ENCODE measurements at regions not wholly inside any gene's neighbourhood (a gene's known extent, or its start where the extent isn't known, plus 50 kb on each side); places are given as distances from the start of the nearest gene placed in this dataset.
"Not testable (repeated sequence)": the region's sequence is repeated elsewhere in the genome, so short reads cannot be mapped to it uniquely, and the experiment has no call there.

- DNase-seq: no peak
Observed at GRCh38 chr12:11978726-11979384, 91.9 kb upstream of the BCL2L14 start.

- DNase-seq: no peak
Observed at GRCh38 chr12:11980115-11980514, 90.6 kb upstream of the BCL2L14 start.

GRCh38 chr12:11981121-11981733 lies 89.5 kb upstream of the BCL2L14 start:
- DNase-seq: peak in 1 of 3 donors; percentile 24

GRCh38 chr12:11984417-11984816 lies 86.3 kb upstream of the BCL2L14 start:
- DNase-seq: no peak

GRCh38 chr12:11986165-11986564 lies 84.6 kb upstream of the BCL2L14 start:
- DNase-seq: no peak

- DNase-seq: peak in 1 of 3 donors; percentile 39
Observed at GRCh38 chr12:11987901-11988300, 82.8 kb upstream of the BCL2L14 start.

- peak in 1 of 3 donors; percentile 16 for DNase-seq
Observed at GRCh38 chr12:11991604-11992003, 79.1 kb upstream of the BCL2L14 start.

DNA sequence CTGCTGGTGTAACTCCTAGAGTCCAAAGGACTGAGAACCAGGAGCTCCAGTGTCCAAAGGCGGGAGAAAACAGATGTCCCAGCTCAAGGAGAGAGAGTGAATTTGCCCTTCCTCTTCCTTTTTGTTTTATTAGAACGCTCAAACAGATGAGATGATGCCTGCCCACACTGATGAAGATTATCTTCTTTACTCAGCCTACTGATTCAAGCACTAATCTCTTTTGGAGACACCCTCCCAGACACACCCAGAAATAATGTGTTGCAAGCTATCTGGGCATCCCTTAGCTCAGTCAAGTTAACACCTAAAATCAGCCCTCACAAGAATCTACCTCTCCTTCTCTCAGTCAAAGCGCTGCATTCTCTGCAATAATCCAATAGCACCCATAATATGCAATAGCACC lies 78.2 kb upstream of the BCL2L14 start:
- no peak for DNase-seq

GRCh38 chr12:11998307-11998943 lies 72.3 kb upstream of the BCL2L14 start:
- DNase-seq: not testable (repeated sequence)

GRCh38 chr12:11998944-11999315 lies 71.8 kb upstream of the BCL2L14 start:
- no peak for DNase-seq

GRCh38 chr12:12003609-12004008 lies 67.1 kb upstream of the BCL2L14 start:
- no peak for DNase-seq

GRCh38 chr12:12004524-12004923 lies 66.2 kb upstream of the BCL2L14 start:
- DNase-seq: no peak

DNA sequence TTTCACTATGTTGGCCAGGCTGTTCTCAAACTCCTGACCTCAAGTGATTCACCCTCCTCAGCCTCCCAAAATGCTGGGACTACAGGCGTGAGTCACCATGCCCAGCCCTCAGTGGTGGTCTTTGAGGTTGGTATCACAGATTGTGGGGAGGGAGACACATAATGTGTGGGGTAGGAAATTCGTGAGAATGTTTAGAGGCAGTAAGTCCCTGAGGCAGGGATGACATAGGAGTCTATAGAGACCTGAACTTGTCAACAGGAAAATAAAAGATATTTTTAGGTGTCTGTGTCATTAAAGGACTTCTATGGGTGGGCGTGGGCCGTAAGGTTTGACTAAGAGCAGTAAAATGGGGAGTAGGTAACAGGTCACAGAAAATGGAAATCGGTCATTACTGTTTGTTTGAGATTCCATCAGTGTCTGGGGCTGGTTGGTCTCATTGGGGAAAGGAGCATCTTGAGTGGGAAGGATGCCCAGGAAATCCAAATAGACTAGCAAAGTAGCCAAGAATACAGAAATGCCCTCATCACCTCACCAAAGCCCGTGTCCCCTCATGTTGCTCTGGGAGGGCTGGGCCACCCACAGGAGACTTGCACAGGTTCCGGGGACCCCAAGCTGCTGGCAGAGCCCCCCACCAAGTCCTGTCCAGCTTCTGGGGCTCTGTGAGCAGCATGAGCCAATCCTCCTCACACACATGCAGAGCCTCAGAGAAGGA lies 63.6 kb upstream of the BCL2L14 start:
- no peak for DNase-seq

GRCh38 chr12:12007713-12008231 lies 63.0 kb upstream of the BCL2L14 start:
- no peak for DNase-seq

DNA sequence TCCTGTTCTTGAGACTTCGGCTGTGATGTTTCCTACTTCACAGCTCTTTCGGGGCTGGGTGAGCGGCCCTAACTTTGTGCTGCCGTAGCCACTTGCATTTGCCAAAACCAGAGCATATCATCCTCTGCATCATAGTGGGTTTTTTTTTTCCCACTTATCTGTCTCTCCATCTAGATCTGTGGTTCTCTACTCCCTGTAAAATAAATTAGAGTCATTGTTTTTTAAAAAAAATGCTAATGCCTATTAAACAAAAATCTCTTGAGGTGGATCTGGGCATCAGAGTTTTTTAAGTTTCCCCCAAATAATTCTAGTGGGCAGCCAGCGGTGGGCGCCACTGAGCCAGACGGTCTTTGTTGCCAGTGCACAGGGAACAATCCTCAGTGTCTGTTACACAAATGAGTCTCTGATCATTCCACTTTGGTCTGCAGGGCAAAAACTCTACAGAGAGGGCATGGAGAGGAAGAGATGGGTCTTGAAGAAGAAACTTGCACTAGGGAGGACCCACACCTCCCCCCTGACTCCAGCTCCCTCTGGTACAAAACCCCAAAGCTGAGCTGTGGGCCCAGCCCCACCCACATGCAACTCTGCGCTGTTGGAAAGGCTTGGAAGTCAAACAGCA lies 62.4 kb upstream of the BCL2L14 start:
- no peak for DNase-seq

DNA sequence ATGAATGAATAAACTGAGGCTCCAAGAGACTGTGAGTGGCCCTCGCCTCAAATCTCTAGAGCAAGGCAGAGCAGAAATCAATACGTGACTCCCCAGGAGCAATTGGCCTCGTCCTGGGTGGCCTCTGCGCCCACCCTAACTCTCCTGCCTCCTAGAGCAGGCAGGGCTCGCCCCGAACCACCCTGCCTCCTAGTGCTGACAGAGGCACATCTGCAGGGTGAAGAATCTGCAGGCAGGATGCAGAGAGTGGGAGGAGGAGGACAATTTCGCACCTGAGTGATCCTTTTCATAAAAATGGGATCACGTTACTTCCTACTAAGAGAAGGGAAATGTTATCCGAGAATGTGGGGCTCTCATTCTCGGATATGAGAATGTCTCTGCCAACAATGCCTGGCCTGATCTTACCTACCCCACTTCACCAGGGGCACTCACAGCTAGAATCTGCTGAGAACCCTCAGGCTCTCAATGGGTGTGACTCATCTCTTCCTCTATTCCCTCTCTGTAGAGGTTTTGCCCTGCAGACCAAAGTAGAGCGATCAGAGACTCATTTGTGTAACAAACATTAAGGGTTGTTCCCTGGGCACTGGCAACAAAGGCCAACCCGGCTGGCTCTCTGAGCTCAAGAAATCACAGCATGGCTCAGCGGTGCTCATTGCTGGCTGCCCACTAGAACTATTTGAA lies 61.7 kb upstream of the BCL2L14 start:
- no peak for DNase-seq

DNA sequence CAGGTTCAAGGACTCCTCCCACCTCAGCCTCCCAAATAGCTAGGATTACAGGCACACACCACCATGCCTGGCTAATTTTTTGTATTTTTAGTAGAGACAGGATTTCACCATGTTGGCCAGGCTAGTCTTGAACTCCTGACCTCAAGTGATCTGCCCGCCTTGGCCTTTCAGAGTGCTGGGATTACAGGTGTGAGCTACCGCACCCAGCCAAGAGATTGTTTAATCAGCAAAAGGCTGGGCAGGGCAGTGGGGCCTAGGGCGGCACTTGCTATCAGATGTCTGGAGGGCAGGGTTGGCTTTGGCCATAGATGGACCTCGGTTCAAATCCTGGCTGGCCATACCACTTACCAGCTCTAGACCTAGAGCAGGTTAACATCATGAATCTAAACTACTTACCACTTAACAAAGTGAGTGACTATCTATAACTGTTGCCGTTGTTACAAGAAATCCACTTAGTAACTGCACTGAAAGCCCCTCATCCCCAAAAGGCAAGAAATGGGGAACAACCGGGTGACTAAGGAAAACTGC lies 60.9 kb upstream of the BCL2L14 start:
- DNase-seq: not testable (repeated sequence)

- peak; percentile 55 to 68 (median 64) for DNase-seq
Observed at GRCh38 chr12:12010277-12011039, 60.3 kb upstream of the BCL2L14 start.

DNA sequence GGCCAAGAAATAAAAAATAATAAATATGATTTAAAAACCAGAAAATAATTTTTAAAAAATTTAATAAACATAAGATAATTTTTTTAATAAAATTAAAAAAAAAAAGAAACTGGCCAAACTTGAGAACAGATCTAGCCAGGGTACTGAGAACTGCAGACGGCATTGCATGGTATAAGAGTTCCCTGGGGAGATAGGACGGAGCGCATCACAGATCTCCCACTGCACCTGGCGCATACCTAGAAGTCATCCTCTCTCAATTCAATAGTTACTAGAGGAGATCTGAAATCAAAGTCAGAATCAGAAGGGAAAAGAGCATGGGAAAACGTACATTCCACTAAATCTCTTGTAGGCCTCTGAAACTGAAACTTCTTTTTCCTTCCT lies 58.9 kb upstream of the BCL2L14 start:
- no peak for DNase-seq

DNA sequence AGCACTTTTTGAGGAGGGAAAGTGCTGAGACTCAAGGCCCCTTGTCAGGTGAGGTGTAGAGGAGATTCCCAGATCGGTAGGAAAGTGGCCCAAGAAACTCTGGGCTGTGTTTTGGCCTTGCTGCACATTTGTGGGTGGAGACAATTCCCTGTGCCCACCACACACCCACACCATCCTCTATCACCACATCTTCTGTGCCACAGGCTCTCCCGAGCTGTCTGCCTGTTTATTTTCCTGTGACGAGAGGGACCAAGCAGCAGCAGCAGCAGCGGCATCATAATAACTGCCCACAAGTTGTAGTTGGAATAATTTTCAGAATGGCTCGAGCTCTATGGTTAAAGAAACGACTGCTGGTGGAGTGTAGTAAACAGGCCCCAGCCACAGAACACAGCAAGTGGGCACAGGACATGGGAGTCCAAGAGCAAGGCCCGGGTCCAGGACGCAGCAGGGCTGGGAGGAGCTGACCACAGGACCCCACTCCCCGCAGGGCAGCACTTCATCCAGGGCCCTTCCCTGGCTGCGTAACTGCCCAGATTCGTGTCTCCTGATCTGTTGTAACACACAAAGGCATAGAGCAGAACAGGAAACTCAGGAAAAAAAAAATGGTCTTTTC lies 55.6 kb upstream of the BCL2L14 start:
- DNase-seq: no peak
